ENCODE measurements at regions not wholly inside any gene's neighbourhood (a gene's known extent, or its start where the extent isn't known, plus 50 kb on each side); places are given as distances from the start of the nearest gene placed in this dataset.
A peak's percentile ranks its signal among the peaks of the same experiment; 100 is the strongest.
"Not testable (repeated sequence)": the region's sequence is repeated elsewhere in the genome, so short reads cannot be mapped to it uniquely, and the experiment has no call there.

- in situ Hi-C loops (cut with HindIII; ENCODE audit: low pct_ligation_motif_present, low pct_unique_long_range_greater_than_20kb, low sequenced_read_pairs) = no loop called here
- no peak for DNase-seq
Observed at GRCh38 chr12:65690477-65690876, 133.8 kb upstream of the HMGA2 start.

GRCh38 chr12:65694130-65694529 is 130.2 kb upstream of the HMGA2 start:
- in situ Hi-C loops (cut with HindIII; ENCODE audit: low pct_ligation_motif_present, low pct_unique_long_range_greater_than_20kb, low sequenced_read_pairs) = no loop called here
- DNase-seq = no peak

- in situ Hi-C loops (cut with HindIII; ENCODE audit: low pct_ligation_motif_present, low pct_unique_long_range_greater_than_20kb, low sequenced_read_pairs) = no loop called here
- peak; percentile 100 for DNase-seq
Observed at GRCh38 chr12:65695113-65695865, 129.0 kb upstream of the HMGA2 start.

GRCh38 chr12:65696227-65696626 is 128.1 kb upstream of the HMGA2 start:
- DNase-seq = peak; percentile 67
- in situ Hi-C loops (cut with HindIII; ENCODE audit: low pct_ligation_motif_present, low pct_unique_long_range_greater_than_20kb, low sequenced_read_pairs) = no loop called here

GRCh38 chr12:65699251-65699650 is 125.0 kb upstream of the HMGA2 start:
- peak; percentile 43 for DNase-seq
- in situ Hi-C loops (cut with HindIII; ENCODE audit: low pct_ligation_motif_present, low pct_unique_long_range_greater_than_20kb, low sequenced_read_pairs) = no loop called here

GRCh38 chr12:65703176-65703575 is 121.1 kb upstream of the HMGA2 start:
- no peak for DNase-seq
- in situ Hi-C loops (cut with HindIII; ENCODE audit: low pct_ligation_motif_present, low pct_unique_long_range_greater_than_20kb, low sequenced_read_pairs) = no loop called here

GRCh38 chr12:65705380-65705876 is 118.9 kb upstream of the HMGA2 start:
- in situ Hi-C loops (cut with HindIII; ENCODE audit: low pct_ligation_motif_present, low pct_unique_long_range_greater_than_20kb, low sequenced_read_pairs) = no loop called here
- no peak for DNase-seq

GRCh38 chr12:65707051-65707450 is 117.2 kb upstream of the HMGA2 start:
- no peak for DNase-seq
- in situ Hi-C loops (cut with HindIII; ENCODE audit: low pct_ligation_motif_present, low pct_unique_long_range_greater_than_20kb, low sequenced_read_pairs) = no loop called here

GRCh38 chr12:65712260-65713004 is 111.9 kb upstream of the HMGA2 start:
- no peak for DNase-seq
- in situ Hi-C loops (cut with HindIII; ENCODE audit: low pct_ligation_motif_present, low pct_unique_long_range_greater_than_20kb, low sequenced_read_pairs) = no loop called here

GRCh38 chr12:65715961-65716360 is 108.3 kb upstream of the HMGA2 start:
- in situ Hi-C loops (cut with HindIII; ENCODE audit: low pct_ligation_motif_present, low pct_unique_long_range_greater_than_20kb, low sequenced_read_pairs) = no loop called here
- DNase-seq = no peak

GRCh38 chr12:65720136-65721130 is 103.8 kb upstream of the HMGA2 start:
- in situ Hi-C loops (cut with HindIII; ENCODE audit: low pct_ligation_motif_present, low pct_unique_long_range_greater_than_20kb, low sequenced_read_pairs) = no loop called here

GRCh38 chr12:65721541-65722190 is 102.6 kb upstream of the HMGA2 start:
- in situ Hi-C loops (cut with HindIII; ENCODE audit: low pct_ligation_motif_present, low pct_unique_long_range_greater_than_20kb, low sequenced_read_pairs) = no loop called here

More at GRCh38 chr12:65720136-65721130, 103.8 kb upstream of the HMGA2 start:
- DNase-seq = peak; percentile 67

GRCh38 chr12:65725376-65725775 is 98.9 kb upstream of the HMGA2 start:
- DNase-seq = no peak
- in situ Hi-C loops (cut with HindIII; ENCODE audit: low pct_ligation_motif_present, low pct_unique_long_range_greater_than_20kb, low sequenced_read_pairs) = no loop called here

More at GRCh38 chr12:65721541-65722190, 102.6 kb upstream of the HMGA2 start:
- DNase-seq = no peak

GRCh38 chr12:65728455-65728847 is 95.8 kb upstream of the HMGA2 start:
- in situ Hi-C loops (cut with HindIII; ENCODE audit: low pct_ligation_motif_present, low pct_unique_long_range_greater_than_20kb, low sequenced_read_pairs) = no loop called here
- no peak for DNase-seq

GRCh38 chr12:65728848-65729793 is 95.2 kb upstream of the HMGA2 start:
- in situ Hi-C loops (cut with HindIII; ENCODE audit: low pct_ligation_motif_present, low pct_unique_long_range_greater_than_20kb, low sequenced_read_pairs) = no loop called here
- no peak for DNase-seq

GRCh38 chr12:65731771-65732170 is 92.5 kb upstream of the HMGA2 start:
- DNase-seq = no peak
- in situ Hi-C loops (cut with HindIII; ENCODE audit: low pct_ligation_motif_present, low pct_unique_long_range_greater_than_20kb, low sequenced_read_pairs) = no loop called here

GRCh38 chr12:65733643-65734042 is 90.6 kb upstream of the HMGA2 start:
- in situ Hi-C loops (cut with HindIII; ENCODE audit: low pct_ligation_motif_present, low pct_unique_long_range_greater_than_20kb, low sequenced_read_pairs); DNase-seq: not testable (repeated sequence)
